ENCODE measurements at regions not wholly inside any gene's neighbourhood (a gene's known extent, or its start where the extent isn't known, plus 50 kb on each side); places are given as distances from the start of the nearest gene placed in this dataset.

DNA sequence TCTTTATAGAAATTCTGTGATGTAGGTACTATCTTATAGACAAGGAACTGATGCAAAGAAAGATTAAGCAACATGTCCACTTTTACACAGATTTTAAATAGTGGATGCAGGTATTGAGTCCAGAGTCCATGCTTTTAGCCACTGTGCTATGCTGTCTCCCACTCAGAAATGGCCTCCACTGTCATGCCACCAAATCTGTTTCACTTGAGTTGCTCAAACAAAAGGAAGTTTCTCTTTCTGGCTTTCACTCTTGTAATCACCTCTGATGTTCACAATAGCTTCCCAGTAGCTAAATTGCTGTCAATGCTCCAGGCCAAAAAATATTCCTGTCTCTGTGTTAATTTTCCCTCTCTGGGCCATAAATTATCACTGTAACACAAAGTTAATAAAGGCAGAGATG, 77.0 kb upstream of the RASA1 start:
- ATAC-seq = no peak
- ChIA-PET POLR2A (no interaction called here), CTCF (no interaction called here)
- TF ChIP-seq SP1 (CRISPR knock-in tag; conservative IDR thresholded peaks at IDR 0.05) (no peak), NR2C2 (CRISPR knock-in tag; IDR thresholded peaks at IDR 0.05) (no peak), MYBL2 (CRISPR knock-in tag; IDR thresholded peaks at IDR 0.05) (no peak), GTF2I (CRISPR knock-in tag; conservative IDR thresholded peaks at IDR 0.05) (no peak), CREM (CRISPR knock-in tag; IDR thresholded peaks at IDR 0.05) (no peak), TEAD4 (CRISPR knock-in tag; IDR thresholded peaks at IDR 0.05) (no peak), JUN (CRISPR knock-in tag; IDR thresholded peaks at IDR 0.05) (no peak), ZNF423 (CRISPR knock-in tag; IDR thresholded peaks at IDR 0.05) (no peak), ZNF396 (CRISPR knock-in tag; IDR thresholded peaks at IDR 0.05; ENCODE audit: borderline replicate concordance) (no peak), ZNF138 (CRISPR knock-in tag; conservative IDR thresholded peaks at IDR 0.05) (no peak)
- TF ChIP-seq, protein P1, sequence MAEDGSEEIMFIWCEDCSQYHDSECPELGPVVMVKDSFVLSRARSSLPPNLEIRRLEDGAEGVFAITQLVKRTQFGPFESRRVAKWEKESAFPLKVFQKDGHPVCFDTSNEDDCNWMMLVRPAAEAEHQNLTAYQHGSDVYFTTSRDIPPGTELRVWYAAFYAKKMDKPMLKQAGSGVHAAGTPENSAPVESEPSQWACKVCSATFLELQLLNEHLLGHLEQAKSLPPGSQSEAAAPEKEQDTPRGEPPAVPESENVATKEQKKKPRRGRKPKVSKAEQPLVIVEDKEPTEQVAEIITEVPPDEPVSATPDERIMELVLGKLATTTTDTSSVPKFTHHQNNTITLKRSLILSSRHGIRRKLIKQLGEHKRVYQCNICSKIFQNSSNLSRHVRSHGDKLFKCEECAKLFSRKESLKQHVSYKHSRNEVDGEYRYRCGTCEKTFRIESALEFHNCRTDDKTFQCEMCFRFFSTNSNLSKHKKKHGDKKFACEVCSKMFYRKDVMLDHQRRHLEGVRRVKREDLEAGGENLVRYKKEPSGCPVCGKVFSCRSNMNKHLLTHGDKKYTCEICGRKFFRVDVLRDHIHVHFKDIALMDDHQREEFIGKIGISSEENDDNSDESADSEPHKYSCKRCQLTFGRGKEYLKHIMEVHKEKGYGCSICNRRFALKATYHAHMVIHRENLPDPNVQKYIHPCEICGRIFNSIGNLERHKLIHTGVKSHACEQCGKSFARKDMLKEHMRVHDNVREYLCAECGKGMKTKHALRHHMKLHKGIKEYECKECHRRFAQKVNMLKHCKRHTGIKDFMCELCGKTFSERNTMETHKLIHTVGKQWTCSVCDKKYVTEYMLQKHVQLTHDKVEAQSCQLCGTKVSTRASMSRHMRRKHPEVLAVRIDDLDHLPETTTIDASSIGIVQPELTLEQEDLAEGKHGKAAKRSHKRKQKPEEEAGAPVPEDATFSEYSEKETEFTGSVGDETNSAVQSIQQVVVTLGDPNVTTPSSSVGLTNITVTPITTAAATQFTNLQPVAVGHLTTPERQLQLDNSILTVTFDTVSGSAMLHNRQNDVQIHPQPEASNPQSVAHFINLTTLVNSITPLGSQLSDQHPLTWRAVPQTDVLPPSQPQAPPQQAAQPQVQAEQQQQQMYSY (CRISPR knock-in tag; IDR thresholded peaks at IDR 0.05) = no peak
- TF ChIP-seq, protein P2, sequence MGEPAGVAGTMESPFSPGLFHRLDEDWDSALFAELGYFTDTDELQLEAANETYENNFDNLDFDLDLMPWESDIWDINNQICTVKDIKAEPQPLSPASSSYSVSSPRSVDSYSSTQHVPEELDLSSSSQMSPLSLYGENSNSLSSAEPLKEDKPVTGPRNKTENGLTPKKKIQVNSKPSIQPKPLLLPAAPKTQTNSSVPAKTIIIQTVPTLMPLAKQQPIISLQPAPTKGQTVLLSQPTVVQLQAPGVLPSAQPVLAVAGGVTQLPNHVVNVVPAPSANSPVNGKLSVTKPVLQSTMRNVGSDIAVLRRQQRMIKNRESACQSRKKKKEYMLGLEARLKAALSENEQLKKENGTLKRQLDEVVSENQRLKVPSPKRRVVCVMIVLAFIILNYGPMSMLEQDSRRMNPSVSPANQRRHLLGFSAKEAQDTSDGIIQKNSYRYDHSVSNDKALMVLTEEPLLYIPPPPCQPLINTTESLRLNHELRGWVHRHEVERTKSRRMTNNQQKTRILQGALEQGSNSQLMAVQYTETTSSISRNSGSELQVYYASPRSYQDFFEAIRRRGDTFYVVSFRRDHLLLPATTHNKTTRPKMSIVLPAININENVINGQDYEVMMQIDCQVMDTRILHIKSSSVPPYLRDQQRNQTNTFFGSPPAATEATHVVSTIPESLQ (CRISPR knock-in tag; IDR thresholded peaks at IDR 0.05) = no peak
- TF ChIP-seq, protein P3, sequence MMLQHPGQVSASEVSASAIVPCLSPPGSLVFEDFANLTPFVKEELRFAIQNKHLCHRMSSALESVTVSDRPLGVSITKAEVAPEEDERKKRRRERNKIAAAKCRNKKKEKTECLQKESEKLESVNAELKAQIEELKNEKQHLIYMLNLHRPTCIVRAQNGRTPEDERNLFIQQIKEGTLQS (CRISPR knock-in tag; conservative IDR thresholded peaks at IDR 0.05) = no peak
- TF ChIP-seq, protein P4, sequence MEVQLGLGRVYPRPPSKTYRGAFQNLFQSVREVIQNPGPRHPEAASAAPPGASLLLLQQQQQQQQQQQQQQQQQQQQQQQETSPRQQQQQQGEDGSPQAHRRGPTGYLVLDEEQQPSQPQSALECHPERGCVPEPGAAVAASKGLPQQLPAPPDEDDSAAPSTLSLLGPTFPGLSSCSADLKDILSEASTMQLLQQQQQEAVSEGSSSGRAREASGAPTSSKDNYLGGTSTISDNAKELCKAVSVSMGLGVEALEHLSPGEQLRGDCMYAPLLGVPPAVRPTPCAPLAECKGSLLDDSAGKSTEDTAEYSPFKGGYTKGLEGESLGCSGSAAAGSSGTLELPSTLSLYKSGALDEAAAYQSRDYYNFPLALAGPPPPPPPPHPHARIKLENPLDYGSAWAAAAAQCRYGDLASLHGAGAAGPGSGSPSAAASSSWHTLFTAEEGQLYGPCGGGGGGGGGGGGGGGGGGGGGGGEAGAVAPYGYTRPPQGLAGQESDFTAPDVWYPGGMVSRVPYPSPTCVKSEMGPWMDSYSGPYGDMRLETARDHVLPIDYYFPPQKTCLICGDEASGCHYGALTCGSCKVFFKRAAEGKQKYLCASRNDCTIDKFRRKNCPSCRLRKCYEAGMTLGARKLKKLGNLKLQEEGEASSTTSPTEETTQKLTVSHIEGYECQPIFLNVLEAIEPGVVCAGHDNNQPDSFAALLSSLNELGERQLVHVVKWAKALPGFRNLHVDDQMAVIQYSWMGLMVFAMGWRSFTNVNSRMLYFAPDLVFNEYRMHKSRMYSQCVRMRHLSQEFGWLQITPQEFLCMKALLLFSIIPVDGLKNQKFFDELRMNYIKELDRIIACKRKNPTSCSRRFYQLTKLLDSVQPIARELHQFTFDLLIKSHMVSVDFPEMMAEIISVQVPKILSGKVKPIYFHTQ (CRISPR knock-in tag; IDR thresholded peaks at IDR 0.05) = no peak
- TF ChIP-seq, protein P5, sequence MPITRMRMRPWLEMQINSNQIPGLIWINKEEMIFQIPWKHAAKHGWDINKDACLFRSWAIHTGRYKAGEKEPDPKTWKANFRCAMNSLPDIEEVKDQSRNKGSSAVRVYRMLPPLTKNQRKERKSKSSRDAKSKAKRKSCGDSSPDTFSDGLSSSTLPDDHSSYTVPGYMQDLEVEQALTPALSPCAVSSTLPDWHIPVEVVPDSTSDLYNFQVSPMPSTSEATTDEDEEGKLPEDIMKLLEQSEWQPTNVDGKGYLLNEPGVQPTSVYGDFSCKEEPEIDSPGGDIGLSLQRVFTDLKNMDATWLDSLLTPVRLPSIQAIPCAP (CRISPR knock-in tag; IDR thresholded peaks at IDR 0.05) = no peak
- TF ChIP-seq, protein P6, sequence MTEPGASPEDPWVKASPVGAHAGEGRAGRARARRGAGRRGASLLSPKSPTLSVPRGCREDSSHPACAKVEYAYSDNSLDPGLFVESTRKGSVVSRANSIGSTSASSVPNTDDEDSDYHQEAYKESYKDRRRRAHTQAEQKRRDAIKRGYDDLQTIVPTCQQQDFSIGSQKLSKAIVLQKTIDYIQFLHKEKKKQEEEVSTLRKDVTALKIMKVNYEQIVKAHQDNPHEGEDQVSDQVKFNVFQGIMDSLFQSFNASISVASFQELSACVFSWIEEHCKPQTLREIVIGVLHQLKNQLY (CRISPR knock-in tag; IDR thresholded peaks at IDR 0.05) = no peak
- TF ChIP-seq, protein P7, sequence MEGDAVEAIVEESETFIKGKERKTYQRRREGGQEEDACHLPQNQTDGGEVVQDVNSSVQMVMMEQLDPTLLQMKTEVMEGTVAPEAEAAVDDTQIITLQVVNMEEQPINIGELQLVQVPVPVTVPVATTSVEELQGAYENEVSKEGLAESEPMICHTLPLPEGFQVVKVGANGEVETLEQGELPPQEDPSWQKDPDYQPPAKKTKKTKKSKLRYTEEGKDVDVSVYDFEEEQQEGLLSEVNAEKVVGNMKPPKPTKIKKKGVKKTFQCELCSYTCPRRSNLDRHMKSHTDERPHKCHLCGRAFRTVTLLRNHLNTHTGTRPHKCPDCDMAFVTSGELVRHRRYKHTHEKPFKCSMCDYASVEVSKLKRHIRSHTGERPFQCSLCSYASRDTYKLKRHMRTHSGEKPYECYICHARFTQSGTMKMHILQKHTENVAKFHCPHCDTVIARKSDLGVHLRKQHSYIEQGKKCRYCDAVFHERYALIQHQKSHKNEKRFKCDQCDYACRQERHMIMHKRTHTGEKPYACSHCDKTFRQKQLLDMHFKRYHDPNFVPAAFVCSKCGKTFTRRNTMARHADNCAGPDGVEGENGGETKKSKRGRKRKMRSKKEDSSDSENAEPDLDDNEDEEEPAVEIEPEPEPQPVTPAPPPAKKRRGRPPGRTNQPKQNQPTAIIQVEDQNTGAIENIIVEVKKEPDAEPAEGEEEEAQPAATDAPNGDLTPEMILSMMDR (IDR thresholded peaks at IDR 0.05) = no peak
- H3K36me3 Mint-ChIP-seq = no peaks in the 10 kb centered on the region
- H3K27ac Mint-ChIP-seq = no peak overlapping the region
- no peaks in the 10 kb centered on the region for H3K9me3 Mint-ChIP-seq
- H3K27me3 Mint-ChIP-seq (ENCODE audit: low read depth) = no peaks in the 10 kb centered on the region
- H3K4me3 Mint-ChIP-seq = no peak overlapping the region
- DNase-seq (ENCODE audit: low spot score) = no peak
- H3K4me1 Mint-ChIP-seq = peaks cover 3% of the 10 kb centered on the region
